BLaER1 (cell line): ENCODE measurements at regions not wholly inside any gene's neighbourhood (a gene's known extent, or its start where the extent isn't known, plus 50 kb on each side); places are given as distances from the start of the nearest gene placed in this dataset.
A peak's percentile ranks its signal among the peaks of the same experiment; 100 is the strongest.

Experiments used
- H3K27ac ChIP-seq: shearing (Covaris generic); formaldehyde crosslinking; 2 replicates; pipeline ENCODE4 v1.8.1; 2022
- H3K27me3 ChIP-seq: shearing (Covaris generic); formaldehyde crosslinking; 2 replicates; pipeline ENCODE4 v1.8.1; 2022
- H3K36me3 ChIP-seq: shearing (Covaris generic); formaldehyde crosslinking; 2 replicates; pipeline ENCODE4 v1.8.1; 2022
- H3K4me1 ChIP-seq: shearing (Covaris generic); formaldehyde crosslinking; 2 replicates; pipeline ENCODE4 v1.8.1; 2022
- H3K4me2 ChIP-seq: shearing (Covaris generic); formaldehyde crosslinking; 2 replicates; pipeline ENCODE4 v1.8.1; 2022
- H3K4me3 ChIP-seq: shearing (Covaris generic); formaldehyde crosslinking; 2 replicates; pipeline ENCODE4 v1.8.1; 2022
- H3K9ac ChIP-seq: shearing (Covaris generic); formaldehyde crosslinking; 2 replicates; pipeline ENCODE4 v1.8.1; 2022
- H3K9me3 ChIP-seq: shearing (Covaris generic); formaldehyde crosslinking; 2 replicates; pipeline ENCODE4 v1.8.1; 2022
- H4K20me1 ChIP-seq: shearing (Covaris generic); formaldehyde crosslinking; 2 replicates; pipeline ENCODE4 v1.8.1; 2022
- Cebpa-rat ChIP-seq: shearing (Covaris generic); IDR thresholded peaks from 2 replicates; pipeline ENCODE4 v1.8.1; 2022

DNA sequence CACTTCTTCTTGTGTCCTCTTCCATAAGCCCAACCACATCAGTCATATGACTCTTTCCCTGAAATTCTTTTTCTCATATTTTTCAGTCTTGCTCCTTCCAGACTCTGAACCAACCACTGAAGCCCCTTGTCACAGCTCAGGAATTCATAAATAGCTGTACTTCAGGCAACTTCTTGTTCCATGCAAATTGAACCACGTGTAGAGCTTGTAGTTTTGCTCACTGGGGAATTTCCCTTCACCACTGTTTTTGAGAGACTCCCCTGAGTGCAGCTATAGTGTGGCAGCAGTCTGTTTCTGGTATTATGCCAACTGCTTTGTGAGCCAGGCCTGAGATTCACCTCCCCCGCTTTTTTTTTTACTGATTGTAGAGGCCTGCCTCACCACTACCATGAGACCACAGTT lies 150.3 kb upstream of the SPAG17 start:
- Histone ChIP-seq H3K4me1 (peaks cover 18% of the 10 kb centered on the region), H3K4me2 (peak overlapping the region; percentile 48), H3K9ac (no peak overlapping the region), H3K27ac (no peak overlapping the region), H3K27me3 (no peaks in the 10 kb centered on the region), H3K9me3 (no peaks in the 10 kb centered on the region), H3K4me3 (no peak overlapping the region), H3K36me3 (no peaks in the 10 kb centered on the region), H4K20me1 (no peaks in the 10 kb centered on the region)
- no peak for TF ChIP-seq Cebpa-rat

DNA sequence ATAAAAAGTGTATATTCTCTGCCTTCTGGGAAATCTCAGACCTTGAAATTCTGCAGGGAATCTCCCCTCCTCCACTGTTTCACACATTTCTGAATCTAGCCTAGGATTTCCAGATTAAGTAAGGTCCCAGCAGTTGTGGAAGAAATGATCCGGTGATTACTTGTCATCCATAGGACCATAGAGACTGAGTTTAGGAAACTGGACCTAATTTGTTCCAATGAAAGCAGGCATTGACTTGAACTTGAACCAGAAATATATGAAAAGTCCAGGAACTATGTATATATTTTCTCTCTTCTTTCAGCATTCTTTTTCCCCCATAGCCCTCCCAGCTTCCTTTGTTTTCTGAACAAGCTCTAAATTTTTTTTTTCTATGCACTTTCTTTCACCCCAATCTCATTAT lies 149.5 kb upstream of the SPAG17 start:
- Histone ChIP-seq H3K9ac (no peak overlapping the region), H3K4me2 (no peak overlapping the region; the same call in 1 of the 2 replicates), H3K4me3 (no peak overlapping the region), H3K36me3 (no peaks in the 10 kb centered on the region), H4K20me1 (no peaks in the 10 kb centered on the region), H3K27ac (no peak overlapping the region), H3K27me3 (no peaks in the 10 kb centered on the region), H3K4me1 (peaks cover 18% of the 10 kb centered on the region), H3K9me3 (no peaks in the 10 kb centered on the region)
- no peak for TF ChIP-seq Cebpa-rat

DNA sequence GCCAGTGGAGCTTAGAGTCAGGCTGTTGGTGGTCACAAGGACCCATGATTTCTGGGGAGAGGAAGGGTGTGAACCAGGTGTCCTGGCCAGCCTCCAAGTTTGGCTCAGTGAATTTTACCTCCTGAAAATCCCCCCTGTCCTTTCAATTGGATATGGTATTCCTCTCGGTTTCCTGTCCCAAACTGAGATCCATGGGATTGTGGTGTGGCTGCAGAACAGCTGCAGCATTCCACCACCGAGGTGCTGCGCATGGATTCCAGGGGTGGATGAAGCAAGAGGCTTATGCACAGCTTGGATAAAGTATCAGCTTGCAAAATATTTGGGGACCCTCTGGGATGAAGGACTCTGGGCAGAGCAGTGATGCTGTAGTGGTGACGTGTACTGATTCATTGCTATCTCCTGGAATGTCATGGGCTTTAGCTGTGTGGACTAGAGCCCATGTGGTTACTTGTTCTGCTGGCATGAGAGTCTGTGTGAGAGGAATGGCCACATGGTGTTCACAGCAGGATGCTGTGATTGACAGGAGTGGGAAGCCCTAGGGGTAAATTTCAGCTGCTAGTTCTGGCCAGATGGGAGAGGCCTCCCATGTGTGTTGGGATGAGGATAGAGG lies 148.7 kb upstream of the SPAG17 start:
- no peak for TF ChIP-seq Cebpa-rat
- Histone ChIP-seq H3K36me3 (no peaks in the 10 kb centered on the region), H3K9me3 (no peaks in the 10 kb centered on the region), H3K27ac (no peak overlapping the region), H3K9ac (no peak overlapping the region), H3K4me1 (peaks cover 18% of the 10 kb centered on the region), H4K20me1 (no peaks in the 10 kb centered on the region), H3K4me2 (no peak overlapping the region), H3K27me3 (no peaks in the 10 kb centered on the region), H3K4me3 (no peak overlapping the region)

DNA sequence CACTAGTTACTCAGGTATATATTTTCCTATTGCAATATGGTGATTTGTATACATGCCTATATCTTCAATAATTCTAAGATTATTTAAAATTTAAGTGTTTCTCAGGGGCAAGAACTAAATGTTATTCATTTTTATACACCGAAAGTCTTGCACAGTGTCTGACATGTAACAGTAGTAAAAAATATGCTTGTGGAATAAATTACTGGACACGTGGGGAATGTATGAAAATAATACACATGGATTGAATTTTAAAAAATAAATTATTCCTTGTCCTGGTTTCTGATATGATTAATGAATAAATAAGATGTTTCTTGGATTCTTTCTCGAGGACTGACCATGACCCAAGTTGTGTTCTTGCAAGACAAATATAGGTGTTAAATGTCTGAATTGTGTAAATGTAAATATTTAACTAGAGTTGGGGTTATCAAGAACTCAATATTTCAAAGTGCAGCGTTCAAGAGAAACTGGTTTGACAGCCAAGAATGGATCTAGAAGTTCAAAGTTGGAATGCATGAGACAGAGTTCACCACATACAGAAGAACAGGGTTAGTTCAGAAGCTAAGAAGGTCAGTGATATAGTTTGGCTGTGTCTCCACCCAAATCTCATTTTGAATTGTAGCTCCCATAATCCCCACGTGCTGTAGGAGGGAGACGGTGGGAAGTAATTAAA lies 142.1 kb upstream of the SPAG17 start:
- Histone ChIP-seq H3K4me2 (no peak overlapping the region), H3K27me3 (no peaks in the 10 kb centered on the region), H3K36me3 (no peaks in the 10 kb centered on the region), H3K27ac (no peak overlapping the region), H3K9ac (no peak overlapping the region), H3K4me1 (no peaks in the 10 kb centered on the region), H3K9me3 (0 out of 2 replicates have a peak, but pooled peaks cover 5% of the 10 kb centered on the region), H4K20me1 (no peaks in the 10 kb centered on the region), H3K4me3 (no peak overlapping the region)
- TF ChIP-seq Cebpa-rat: no peak

DNA sequence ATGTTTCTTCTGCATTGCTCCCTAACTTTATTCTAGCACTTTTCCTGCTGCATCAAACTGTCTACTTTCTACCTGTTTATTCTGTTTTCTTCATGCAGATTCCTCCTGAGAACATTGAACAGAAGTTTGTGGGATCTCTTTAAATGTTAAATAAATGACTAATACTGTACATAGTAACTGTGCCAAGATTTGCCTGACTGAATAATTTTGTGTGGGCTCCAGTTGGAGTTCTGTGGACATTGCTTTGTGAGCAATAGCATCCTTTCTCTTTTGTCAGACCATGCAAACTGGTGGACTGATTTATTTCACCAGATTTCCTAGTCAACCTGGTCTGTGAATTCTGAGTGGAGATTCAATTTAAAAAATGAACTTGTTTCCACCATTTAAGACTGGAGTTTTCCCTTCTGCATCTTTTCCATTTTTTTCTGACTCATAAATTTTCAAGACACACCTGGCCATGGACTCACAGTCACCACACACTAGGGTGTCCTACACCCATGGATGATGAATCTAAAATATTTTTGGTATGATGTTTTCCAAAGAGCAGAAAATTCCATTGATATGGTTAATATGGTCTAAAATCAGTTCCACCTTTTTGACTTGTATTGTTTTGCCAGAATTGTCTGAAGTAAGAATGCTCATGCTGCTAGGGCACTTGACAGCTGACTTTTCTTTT lies 140.7 kb upstream of the SPAG17 start:
- H4K20me1 ChIP-seq: no peaks in the 10 kb centered on the region
- H3K9me3 ChIP-seq: 0 out of 2 replicates have a peak, but pooled peaks cover 5% of the 10 kb centered on the region
- H3K4me1 ChIP-seq: no peaks in the 10 kb centered on the region
- TF ChIP-seq Cebpa-rat: no peak
- no peak overlapping the region for H3K9ac ChIP-seq
- H3K4me3 ChIP-seq: no peak overlapping the region
- H3K36me3 ChIP-seq: no peaks in the 10 kb centered on the region
- H3K27ac ChIP-seq: no peak overlapping the region
- no peak overlapping the region for H3K4me2 ChIP-seq
- H3K27me3 ChIP-seq: no peaks in the 10 kb centered on the region

- H3K9ac ChIP-seq: no peak overlapping the region
- H4K20me1 ChIP-seq: no peaks in the 10 kb centered on the region
- peaks cover 2% of the 10 kb centered on the region for H3K4me1 ChIP-seq
- no peak overlapping the region for H3K4me3 ChIP-seq
- no peaks in the 10 kb centered on the region for H3K36me3 ChIP-seq
- TF ChIP-seq Cebpa-rat: no peak
- H3K27ac ChIP-seq: no peak overlapping the region
- H3K4me2 ChIP-seq: no peak overlapping the region
- no peaks in the 10 kb centered on the region for H3K27me3 ChIP-seq
- 0 out of 2 replicates have a peak, but pooled peaks cover 5% of the 10 kb centered on the region for H3K9me3 ChIP-seq
Measured at GRCh38 chr1:118323246-118323645, 138.2 kb upstream of the SPAG17 start.

- no peak overlapping the region for H3K9ac ChIP-seq
- H3K27me3 ChIP-seq: no peaks in the 10 kb centered on the region
- H4K20me1 ChIP-seq: no peaks in the 10 kb centered on the region
- no peak overlapping the region for H3K4me2 ChIP-seq
- no peak for TF ChIP-seq Cebpa-rat
- H3K9me3 ChIP-seq: 0 out of 2 replicates have a peak, but pooled peaks cover 5% of the 10 kb centered on the region
- no peak overlapping the region for H3K27ac ChIP-seq
- H3K36me3 ChIP-seq: no peaks in the 10 kb centered on the region
- peaks cover 11% of the 10 kb centered on the region for H3K4me1 ChIP-seq
- no peak overlapping the region for H3K4me3 ChIP-seq
Measured at GRCh38 chr1:118322331-118322730, 137.3 kb upstream of the SPAG17 start.

DNA sequence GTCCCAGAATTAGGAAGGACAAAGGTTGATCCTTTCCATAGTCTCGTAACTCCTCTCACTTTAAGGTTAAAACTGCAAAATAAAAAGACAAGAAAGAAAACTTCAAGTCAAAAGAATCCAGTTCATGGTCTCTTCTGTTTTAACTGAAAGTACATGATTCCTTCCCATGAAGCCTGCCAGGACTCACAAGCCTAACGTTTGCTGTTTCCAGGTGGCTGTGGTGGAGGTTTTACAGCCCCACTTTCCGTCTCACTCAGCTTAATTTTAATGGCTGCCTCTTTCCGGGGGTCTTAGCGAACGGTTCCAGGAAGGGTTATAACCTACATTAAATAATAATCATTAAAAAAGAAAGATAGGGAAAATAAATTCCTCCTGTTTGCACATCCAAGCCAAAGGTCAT lies 136.8 kb upstream of the SPAG17 start:
- Histone ChIP-seq H3K4me1 (peaks cover 12% of the 10 kb centered on the region), H3K4me2 (no peak overlapping the region), H3K4me3 (no peak overlapping the region), H3K27me3 (no peaks in the 10 kb centered on the region), H3K9ac (no peak overlapping the region), H3K27ac (no peak overlapping the region), H3K9me3 (0 out of 2 replicates have a peak, but pooled peaks cover 5% of the 10 kb centered on the region), H3K36me3 (no peaks in the 10 kb centered on the region), H4K20me1 (no peaks in the 10 kb centered on the region)
- no peak for TF ChIP-seq Cebpa-rat

DNA sequence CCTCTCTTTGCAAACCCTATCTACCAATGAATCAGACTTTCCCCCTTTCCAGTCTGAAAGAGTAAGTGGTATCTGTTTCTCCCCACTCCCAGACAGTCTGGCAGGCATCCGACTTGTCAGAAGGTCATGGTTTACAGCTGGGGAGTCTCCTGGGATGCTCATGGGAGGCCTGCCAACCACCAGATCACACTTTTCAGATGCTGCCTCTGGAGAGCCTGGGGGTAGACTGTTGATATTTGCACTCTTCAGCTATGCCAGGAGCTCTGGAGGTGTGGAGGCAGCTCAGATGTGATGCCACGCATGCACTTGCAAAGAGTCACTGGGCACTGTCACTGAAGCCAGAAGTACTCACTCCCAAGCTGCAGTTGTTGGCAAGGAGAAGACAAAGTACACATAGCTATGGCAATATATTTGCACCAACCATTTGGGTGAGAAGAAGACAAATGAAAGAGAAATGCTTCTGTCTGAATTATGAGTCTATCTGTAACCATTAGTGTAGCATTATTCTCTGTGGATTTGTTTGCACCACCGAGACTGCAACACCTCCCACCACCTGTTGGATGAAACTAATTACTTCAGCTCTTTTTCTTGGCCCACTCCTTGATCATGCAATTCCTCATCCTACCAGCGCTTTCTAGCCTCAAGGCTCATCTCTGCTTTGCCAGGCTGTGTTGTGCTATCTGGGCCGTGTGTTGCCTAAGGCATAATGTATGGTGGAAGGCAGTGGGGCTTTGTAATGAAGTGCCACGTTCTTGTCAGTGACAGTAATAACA lies 133.0 kb upstream of the SPAG17 start:
- Histone ChIP-seq H3K9me3 (no peaks in the 10 kb centered on the region), H4K20me1 (no peaks in the 10 kb centered on the region), H3K4me1 (peaks cover 12% of the 10 kb centered on the region), H3K36me3 (no peaks in the 10 kb centered on the region), H3K9ac (no peak overlapping the region), H3K27ac (no peak overlapping the region), H3K4me2 (peak overlapping the region; percentile 42), H3K4me3 (no peak overlapping the region), H3K27me3 (no peaks in the 10 kb centered on the region)
- TF ChIP-seq Cebpa-rat: no peak

GRCh38 chr1:118306851-118307250 lies 121.8 kb upstream of the SPAG17 start:
- H3K9me3 ChIP-seq: no peaks in the 10 kb centered on the region
- TF ChIP-seq Cebpa-rat: no peak
- no peaks in the 10 kb centered on the region for H3K27me3 ChIP-seq
- H3K36me3 ChIP-seq: no peaks in the 10 kb centered on the region
- no peaks in the 10 kb centered on the region for H4K20me1 ChIP-seq
- no peak overlapping the region for H3K9ac ChIP-seq
- no peak overlapping the region for H3K4me3 ChIP-seq
- H3K4me2 ChIP-seq: no peak overlapping the region
- H3K27ac ChIP-seq: no peak overlapping the region
- no peaks in the 10 kb centered on the region for H3K4me1 ChIP-seq
